B cell (primary cell): ENCODE measurements at regions not wholly inside any gene's neighbourhood (a gene's known extent, or its start where the extent isn't known, plus 50 kb on each side); places are given as distances from the start of the nearest gene placed in this dataset.

Source experiments
- ATAC-seq: fragments of 200-7000 bp; cut with Tn5 transposase; one replicate; pipeline ENCODE4 v1.10.0; 2021; ENCODE audit warnings: low read depth, mild to moderate bottlenecking, moderate number of reproducible peaks, moderate library complexity
- CTCF ChIA-PET: fragments of 350-600 bp; sonication (Branson Sonifier 250); formaldehyde crosslinking; loops from one replicate; lab custom pipeline; 2021; ENCODE audit warnings: antibody characterized with exemption, inconsistent platforms; lab: Charles Lee
- POLR2A ChIA-PET: fragments of 350-600 bp; sonication (Branson Sonifier 250); formaldehyde crosslinking; loops from one replicate; lab custom pipeline; 2021; ENCODE audit warnings: antibody characterized with exemption; lab: Charles Lee
- DNase-seq: peaks from one replicate; pipeline ENCODE4 v3.0.0; 2013
- H2AFZ ChIP-seq: 2 replicates; pipeline ENCODE4 v1.6.1; 2012; ENCODE audit warnings: mild to moderate bottlenecking, low read depth, low read length; ENCODE audit not compliant: insufficient read depth, poor library complexity, severe bottlenecking
- H3K27ac ChIP-seq, 2 donors: 1 replicate in 1 of 2; 2 replicates in 1 of 2; pipeline ENCODE4 v1.5.1; 2012 to 2013; ENCODE audit warnings: low read length in 2 of 2, mild to moderate bottlenecking in 2 of 2, moderate library complexity in 1 of 2
- H3K27me3 ChIP-seq, 4 experiments: fragments of 200-600 bp in 1 of 4; sonication (generic) in 1 of 4; replicated peaks in 1 of 4; 1 replicate in 2 of 4; 2 replicates in 2 of 4; pipeline versions ENCODE4 v1.6.1 to v1.7.0; 2013 to 2016; ENCODE audit warnings: low read length in 3 of 4, mild to moderate bottlenecking in 2 of 4, mixed read lengths in 1 of 4, moderate library complexity in 1 of 4; ENCODE audit not compliant: insufficient read depth in 4 of 4, control insufficient read depth in 3 of 4; ENCODE audit errors: control extremely low read depth in 1 of 4
- H3K36me3 ChIP-seq, 2 experiments: replicated peaks in 1 of 2; 1 replicate in 1 of 2; 2 replicates in 1 of 2; pipeline versions ENCODE4 v1.6.1 to v1.7.1; 2013; ENCODE audit warnings: low read length in 1 of 2; ENCODE audit not compliant: insufficient read depth in 2 of 2, control insufficient read depth in 1 of 2; ENCODE audit errors: control extremely low read depth in 1 of 2, extremely low read depth in 1 of 2
- H3K4me1 ChIP-seq, 2 donors: fragments of 200-600 bp in 1 of 2; sonication (generic) in 1 of 2; 1 replicate in 1 of 2; 2 replicates in 1 of 2; pipeline versions ENCODE4 v1.5.1 to v1.6.1; 2013 to 2017; ENCODE audit warnings: low read length in 2 of 2; ENCODE audit not compliant: control insufficient read depth in 2 of 2, insufficient read depth in 2 of 2
- H3K4me2 ChIP-seq: replicated peaks from 2 replicates; pipeline ENCODE3; 2012; ENCODE audit warnings: mild to moderate bottlenecking, low read depth, low read length; ENCODE audit not compliant: poor library complexity, severe bottlenecking
- H3K4me3 ChIP-seq, 5 experiments: fragments of 200-600 bp in 1 of 5; sonication (generic) in 1 of 5; 1 replicate in 3 of 5; 2 replicates in 2 of 5; pipeline versions ENCODE4 v1.5.1 to v1.7.0; 2011 to 2016; ENCODE audit warnings: low read length in 4 of 5, mild to moderate bottlenecking in 4 of 5, low read depth in 2 of 5, control low read depth in 1 of 5, moderate library complexity in 1 of 5; ENCODE audit not compliant: insufficient read depth in 1 of 5; ENCODE audit errors: control extremely low read depth in 1 of 5, extremely low read depth in 1 of 5
- H3K79me2 ChIP-seq: fragments of 200-600 bp; sonication (generic); one replicate; pipeline ENCODE4 v1.6.0; 2016; ENCODE audit warnings: low read length; ENCODE audit not compliant: control insufficient read depth, insufficient read depth
- H3K9ac ChIP-seq: fragments of 200-600 bp; sonication (generic); 2 replicates; pipeline ENCODE4 v1.6.1; 2017; ENCODE audit warnings: mild to moderate bottlenecking, low read length, moderate library complexity
- H3K9me3 ChIP-seq, 3 donors: one replicate each; pipeline versions ENCODE4 v1.6.1 to v1.7.1; 2013; ENCODE audit warnings: low read length in 2 of 3; ENCODE audit not compliant: control insufficient read depth in 2 of 3, insufficient read depth in 1 of 3; ENCODE audit errors: control extremely low read depth in 1 of 3
- H4K20me1 ChIP-seq: 2 replicates; pipeline ENCODE4 v1.6.0; 2012; ENCODE audit warnings: mild to moderate bottlenecking, low read length; ENCODE audit not compliant: insufficient read depth, control insufficient read depth, poor library complexity, severe bottlenecking
- H3K27ac Mint-ChIP-seq: one replicate; pipeline ENCODE4 v1.8.0; 2021; ENCODE audit warnings: mixed read lengths
- H3K27me3 Mint-ChIP-seq: one replicate; pipeline ENCODE4 v1.8.0; 2021; ENCODE audit warnings: mixed read lengths
- H3K4me1 Mint-ChIP-seq: one replicate; pipeline ENCODE4 v1.8.0; 2021; ENCODE audit warnings: mixed read lengths
- H3K4me3 Mint-ChIP-seq: one replicate; pipeline ENCODE4 v1.8.0; 2021; ENCODE audit warnings: mixed read lengths
- H3K9me3 Mint-ChIP-seq: one replicate; pipeline ENCODE4 v1.8.0; 2022; ENCODE audit warnings: mixed read lengths; ENCODE audit not compliant: insufficient read depth
- EZH2 ChIP-seq: IDR thresholded peaks from 2 replicates; pipeline ENCODE4 v1.6.1; 2012; ENCODE audit warnings: borderline replicate concordance, low read depth, mild to moderate bottlenecking, moderate library complexity, low read length; ENCODE audit not compliant: insufficient read depth, poor library complexity, severe bottlenecking
- WGBS: methylation state at CpG from one replicate; pipeline ENCODE4 v1.1.5; 2013; ENCODE audit warnings: missing lambda C conversion rate; ENCODE audit not compliant: insufficient coverage; 5-methylcytosine and 5-hydroxymethylcytosine counted together
- intact Hi-C: fragments of 100-400 bp; cut with micrococcal nuclease; formaldehyde crosslinking; loops from one replicate; pipeline ENCODE4 v1.10.0; 2022
- TF ChIP-seq, protein P1 (sequence below): fragments of 200-600 bp; IDR thresholded peaks from one replicate; pipeline ENCODE4 v1.8.0; 2022; ENCODE audit warnings: antibody characterized with exemption, mild to moderate bottlenecking

DNA sequence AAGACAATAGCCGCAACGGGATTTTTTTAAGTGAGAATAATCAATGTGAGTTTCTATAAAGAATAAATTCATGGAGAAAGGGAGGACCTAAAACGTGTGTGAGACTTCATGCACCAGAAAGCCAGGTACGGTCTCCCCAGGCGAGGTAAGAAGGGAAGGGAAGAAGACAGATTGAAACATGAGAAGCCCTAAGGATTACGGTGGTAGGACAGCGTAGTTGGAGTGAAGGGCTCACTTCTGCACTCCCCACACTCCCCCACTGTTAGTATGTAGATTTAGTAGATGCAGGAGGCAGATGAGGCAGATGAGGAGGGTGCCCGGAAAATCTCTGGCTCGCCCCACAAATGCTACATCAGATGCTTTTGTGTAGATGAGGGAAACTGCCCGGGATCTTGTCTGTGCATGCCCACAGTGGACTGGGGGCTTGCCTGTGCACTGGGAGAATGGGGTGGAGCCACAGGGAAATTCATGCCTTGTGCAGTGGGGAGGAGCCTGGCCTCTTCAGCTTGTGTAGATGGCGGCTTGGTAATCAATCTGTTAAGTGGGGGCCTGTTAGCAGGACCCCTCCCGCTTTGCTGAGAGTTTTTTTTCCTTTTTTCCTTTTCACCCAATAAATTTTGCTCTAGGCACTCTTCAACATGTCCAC, 1544.5 kb upstream of the TENM3 start:
- ChIA-PET POLR2A (no interaction called here), CTCF (no interaction called here)
- no peak overlapping the region for H3K9ac ChIP-seq
- no peaks in the 10 kb centered on the region for H4K20me1 ChIP-seq
- no peak overlapping the region for H3K27ac ChIP-seq
- H3K4me3 ChIP-seq, result no peak overlapping the region
- no peak for ATAC-seq
- H2AFZ ChIP-seq, result no peak overlapping the region
- no peaks in the 10 kb centered on the region for H3K36me3 ChIP-seq
- no peaks in the 10 kb centered on the region for H3K4me1 Mint-ChIP-seq
- DNase-seq, result no peak
- no peaks in the 10 kb centered on the region for H3K27me3 Mint-ChIP-seq
- intact Hi-C loops, result no loop called here
- H3K4me3 Mint-ChIP-seq, result no peak overlapping the region
- H3K9me3 Mint-ChIP-seq, result peaks cover 6% of the 10 kb centered on the region
- TF ChIP-seq EZH2, result no peak
- TF ChIP-seq, protein P1, sequence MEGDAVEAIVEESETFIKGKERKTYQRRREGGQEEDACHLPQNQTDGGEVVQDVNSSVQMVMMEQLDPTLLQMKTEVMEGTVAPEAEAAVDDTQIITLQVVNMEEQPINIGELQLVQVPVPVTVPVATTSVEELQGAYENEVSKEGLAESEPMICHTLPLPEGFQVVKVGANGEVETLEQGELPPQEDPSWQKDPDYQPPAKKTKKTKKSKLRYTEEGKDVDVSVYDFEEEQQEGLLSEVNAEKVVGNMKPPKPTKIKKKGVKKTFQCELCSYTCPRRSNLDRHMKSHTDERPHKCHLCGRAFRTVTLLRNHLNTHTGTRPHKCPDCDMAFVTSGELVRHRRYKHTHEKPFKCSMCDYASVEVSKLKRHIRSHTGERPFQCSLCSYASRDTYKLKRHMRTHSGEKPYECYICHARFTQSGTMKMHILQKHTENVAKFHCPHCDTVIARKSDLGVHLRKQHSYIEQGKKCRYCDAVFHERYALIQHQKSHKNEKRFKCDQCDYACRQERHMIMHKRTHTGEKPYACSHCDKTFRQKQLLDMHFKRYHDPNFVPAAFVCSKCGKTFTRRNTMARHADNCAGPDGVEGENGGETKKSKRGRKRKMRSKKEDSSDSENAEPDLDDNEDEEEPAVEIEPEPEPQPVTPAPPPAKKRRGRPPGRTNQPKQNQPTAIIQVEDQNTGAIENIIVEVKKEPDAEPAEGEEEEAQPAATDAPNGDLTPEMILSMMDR, result no peak
- H3K9me3 ChIP-seq, result peaks cover 0 to 7% (median 0%) of the 10 kb centered on the region in 3 donors
- H3K4me2 ChIP-seq, result no peak overlapping the region
- 95% methylated on average over 5 of the region's 12 CpGs for WGBS
- H3K27ac Mint-ChIP-seq, result no peak overlapping the region
- H3K27me3 ChIP-seq, result no peaks in the 10 kb centered on the region
- H3K4me1 ChIP-seq, result no peaks in the 10 kb centered on the region
- H3K79me2 ChIP-seq, result no peaks in the 10 kb centered on the region

- H3K4me1 Mint-ChIP-seq, result no peaks in the 10 kb centered on the region
- intact Hi-C loops, result no loop called here
- POLR2A ChIA-PET, result no interaction called here
- CTCF ChIA-PET, result no interaction called here
- no peak overlapping the region for H2AFZ ChIP-seq
- H3K4me2 ChIP-seq, result no peak overlapping the region
- no peaks in the 10 kb centered on the region for H3K27me3 Mint-ChIP-seq
- peaks cover 0 to 2% (median 0%) of the 10 kb centered on the region in 3 donors for H3K9me3 ChIP-seq
- TF ChIP-seq EZH2, result no peak
- TF ChIP-seq, protein P1, result no peak
- no peak for DNase-seq
- no peak overlapping the region for H3K27ac ChIP-seq
- H3K4me3 Mint-ChIP-seq, result no peak overlapping the region
- no peaks in the 10 kb centered on the region for H3K36me3 ChIP-seq
- no CpG with 5 or more reads among the region's 2 CpGs for WGBS
- H3K79me2 ChIP-seq, result no peaks in the 10 kb centered on the region
- H3K27me3 ChIP-seq, result no peaks in the 10 kb centered on the region
- H4K20me1 ChIP-seq, result no peaks in the 10 kb centered on the region
- H3K4me3 ChIP-seq, result no peak overlapping the region
- H3K27ac Mint-ChIP-seq, result no peak overlapping the region
- H3K9me3 Mint-ChIP-seq, result peaks cover 2% of the 10 kb centered on the region
- no peak overlapping the region for H3K9ac ChIP-seq
- no peaks in the 10 kb centered on the region for H3K4me1 ChIP-seq
- no peak for ATAC-seq
Measured at GRCh38 chr4:180706766-180707165, 1536.4 kb upstream of the TENM3 start.
